DOHH2 (cell line): ENCODE measurements at regions not wholly inside any gene's neighbourhood (a gene's known extent, or its start where the extent isn't known, plus 50 kb on each side); places are given as distances from the start of the nearest gene placed in this dataset.

Source experiments
- H3F3A ChIP-seq: fragments of 200-600 bp; sonication (generic), shearing (Covaris generic); 2 replicates; pipeline ENCODE4 v1.6.0; 2016; ENCODE audit warnings: antibody characterized with exemption, mild to moderate bottlenecking; ENCODE audit not compliant: control insufficient read depth, insufficient read depth
- H3K27ac ChIP-seq: fragments of 200-600 bp; sonication (generic); 2 replicates; pipeline ENCODE4 v1.5.1; 2014; ENCODE audit warnings: low read depth, mild to moderate bottlenecking, low read length, moderate library complexity
- H3K27me3 ChIP-seq: fragments of 200-600 bp; sonication (generic); 2 replicates; pipeline ENCODE4 v1.6.1; 2014; ENCODE audit warnings: mild to moderate bottlenecking, low read length, mixed read lengths; ENCODE audit not compliant: control insufficient read depth
- H3K36me3 ChIP-seq: fragments of 200-600 bp; sonication (generic); 2 replicates; pipeline ENCODE4 v1.6.1; 2014; ENCODE audit warnings: mild to moderate bottlenecking, low read length, moderate library complexity, mixed read lengths; ENCODE audit not compliant: control insufficient read depth
- H3K4me1 ChIP-seq: fragments of 200-600 bp; sonication (generic); 2 replicates; pipeline ENCODE4 v1.6.1; 2014; ENCODE audit warnings: mild to moderate bottlenecking, low read length, mixed read lengths; ENCODE audit not compliant: control insufficient read depth
- H3K4me2 ChIP-seq: fragments of 200-600 bp; sonication (generic); 2 replicates; pipeline ENCODE4 v1.6.0; 2014; ENCODE audit warnings: mild to moderate bottlenecking, low read length, moderate library complexity
- H3K4me3 ChIP-seq: fragments of 200-600 bp; sonication (generic); 2 replicates; pipeline ENCODE4 v1.5.1; 2014; ENCODE audit warnings: mild to moderate bottlenecking, low read length, mixed read lengths
- H3K79me2 ChIP-seq: fragments of 200-600 bp; sonication (generic); 2 replicates; pipeline ENCODE4 v1.6.1; 2014; ENCODE audit warnings: mild to moderate bottlenecking, low read length, mixed read lengths; ENCODE audit not compliant: control insufficient read depth
- H3K9me2 ChIP-seq: fragments of 200-600 bp; sonication (generic); replicated peaks from 2 replicates; pipeline ENCODE4 v1.6.1; 2014; ENCODE audit warnings: mild to moderate bottlenecking, low read length, mixed read lengths; ENCODE audit not compliant: control insufficient read depth
- H3K9me3 ChIP-seq: fragments of 200-600 bp; sonication (generic); 2 replicates; pipeline ENCODE4 v1.6.1; 2014; ENCODE audit warnings: antibody characterized with exemption, low read length, mixed read lengths; ENCODE audit not compliant: control insufficient read depth, insufficient read depth
- H4K20me1 ChIP-seq: fragments of 200-600 bp; sonication (generic); 2 replicates; pipeline ENCODE4 v1.6.0; 2014; ENCODE audit warnings: low read depth, mild to moderate bottlenecking, antibody characterized with exemption, low read length, moderate library complexity; ENCODE audit not compliant: control insufficient read depth, insufficient read depth
- EZH2phosphoT487 ChIP-seq: fragments of 200-600 bp; sonication (generic); IDR thresholded peaks from 2 replicates; pipeline ENCODE4 v1.6.1; 2017; ENCODE audit warnings: borderline replicate concordance, mild to moderate bottlenecking, antibody characterized with exemption, low read length, moderate library complexity, mixed read lengths
- TF ChIP-seq, protein P1 (sequence below): fragments of 200-600 bp; sonication (generic); IDR thresholded peaks from one replicate; pipeline ENCODE4 v1.5.1; 2014; ENCODE audit warnings: antibody characterized with exemption, mild to moderate bottlenecking, low read depth, low read length; ENCODE audit not compliant: poor library complexity, severe bottlenecking

DNA sequence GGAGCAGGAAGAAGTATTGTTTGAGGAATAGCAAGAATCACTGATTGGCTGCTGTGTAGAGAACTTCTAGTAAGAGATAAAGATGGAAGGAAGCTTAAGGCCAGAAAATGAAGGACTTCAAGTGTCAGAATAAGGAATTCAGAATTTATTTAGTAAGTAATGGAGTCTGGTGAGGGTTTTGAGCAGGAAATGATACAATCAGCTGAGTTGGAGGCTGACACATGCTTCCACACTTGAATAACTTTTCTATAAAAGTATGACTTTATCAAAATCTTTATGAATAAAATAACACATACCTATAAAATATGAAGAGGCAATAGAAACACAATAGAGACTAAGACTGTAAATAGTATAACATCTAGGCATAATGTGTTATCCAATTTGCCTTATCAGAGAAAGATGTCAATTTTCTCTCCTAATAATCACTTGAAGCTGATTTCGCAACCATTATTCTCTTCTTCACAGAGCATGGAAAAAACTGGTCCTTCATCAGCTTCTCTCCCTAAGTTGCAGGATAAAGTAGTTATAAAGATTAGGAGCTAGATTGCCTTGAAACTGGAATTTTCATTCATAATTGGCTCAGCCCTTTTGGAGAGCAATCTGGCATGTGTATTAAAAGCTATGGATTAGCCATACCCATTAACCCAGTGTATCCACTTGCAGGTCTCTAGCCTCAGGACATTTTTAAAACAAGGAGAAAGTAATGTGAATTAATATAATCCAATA lies 143.4 kb downstream of the ZNF608 start:
- Histone ChIP-seq H3K9me2 (no peaks in the 10 kb centered on the region), H3K9me3 (no peaks in the 10 kb centered on the region), H3K27me3 (no peaks in the 10 kb centered on the region), H3K4me2 (peak overlapping the region; percentile 32), H3K36me3 (no peaks in the 10 kb centered on the region), H3K4me3 (no peak overlapping the region), H3F3A (peaks cover 25% of the 10 kb centered on the region), H4K20me1 (no peaks in the 10 kb centered on the region), H3K27ac (peak overlapping the region; percentile 15; the same call in 1 of the 2 replicates), H3K79me2 (no peaks in the 10 kb centered on the region), H3K4me1 (peaks cover 67% of the 10 kb centered on the region)
- TF ChIP-seq, protein P1, sequence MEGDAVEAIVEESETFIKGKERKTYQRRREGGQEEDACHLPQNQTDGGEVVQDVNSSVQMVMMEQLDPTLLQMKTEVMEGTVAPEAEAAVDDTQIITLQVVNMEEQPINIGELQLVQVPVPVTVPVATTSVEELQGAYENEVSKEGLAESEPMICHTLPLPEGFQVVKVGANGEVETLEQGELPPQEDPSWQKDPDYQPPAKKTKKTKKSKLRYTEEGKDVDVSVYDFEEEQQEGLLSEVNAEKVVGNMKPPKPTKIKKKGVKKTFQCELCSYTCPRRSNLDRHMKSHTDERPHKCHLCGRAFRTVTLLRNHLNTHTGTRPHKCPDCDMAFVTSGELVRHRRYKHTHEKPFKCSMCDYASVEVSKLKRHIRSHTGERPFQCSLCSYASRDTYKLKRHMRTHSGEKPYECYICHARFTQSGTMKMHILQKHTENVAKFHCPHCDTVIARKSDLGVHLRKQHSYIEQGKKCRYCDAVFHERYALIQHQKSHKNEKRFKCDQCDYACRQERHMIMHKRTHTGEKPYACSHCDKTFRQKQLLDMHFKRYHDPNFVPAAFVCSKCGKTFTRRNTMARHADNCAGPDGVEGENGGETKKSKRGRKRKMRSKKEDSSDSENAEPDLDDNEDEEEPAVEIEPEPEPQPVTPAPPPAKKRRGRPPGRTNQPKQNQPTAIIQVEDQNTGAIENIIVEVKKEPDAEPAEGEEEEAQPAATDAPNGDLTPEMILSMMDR: no peak
- no peak for TF ChIP-seq EZH2phosphoT487

DNA sequence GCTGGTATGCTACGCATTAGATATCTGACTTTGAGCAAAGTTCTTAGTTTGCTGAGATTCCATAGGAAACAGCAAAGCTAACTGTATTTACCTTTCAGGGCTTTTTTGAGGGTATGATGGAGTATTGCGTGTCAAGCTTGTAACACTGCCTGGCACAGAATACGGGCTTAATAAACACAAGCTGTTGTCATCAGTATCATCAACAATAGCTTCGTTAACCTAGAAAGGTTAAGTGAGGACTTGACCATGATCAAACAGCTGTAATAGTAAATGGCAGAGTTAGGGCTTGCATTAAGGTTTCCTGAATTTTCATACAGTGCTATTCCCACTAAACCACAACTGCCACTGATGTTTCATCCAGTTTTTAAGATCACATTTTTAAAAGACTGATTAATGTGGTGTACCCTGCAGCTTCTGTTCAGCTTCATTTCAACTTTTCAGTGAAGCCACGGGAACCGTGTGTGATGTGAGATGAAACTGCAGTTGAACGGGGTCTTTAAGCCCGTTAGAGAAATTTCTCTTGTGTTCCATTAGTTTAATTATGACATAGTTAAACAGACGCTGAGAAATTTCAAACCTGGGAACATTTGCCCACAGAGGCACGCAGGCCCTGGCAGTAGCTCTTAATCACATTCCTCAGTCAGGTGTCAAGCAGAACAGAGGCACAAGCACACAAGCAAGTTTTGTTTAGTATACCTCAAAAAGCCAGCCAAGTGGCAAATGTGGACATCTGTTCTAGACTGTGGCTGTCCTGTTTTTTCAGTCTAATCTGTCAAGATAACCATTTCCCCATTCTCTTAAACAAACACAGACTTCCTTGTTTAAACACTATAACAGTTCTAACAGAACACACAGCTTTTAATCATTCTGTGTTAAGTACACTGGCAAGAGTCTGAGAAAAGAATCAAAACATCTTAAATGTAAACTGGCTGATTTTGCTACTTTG lies 147.1 kb downstream of the ZNF608 start:
- no peaks in the 10 kb centered on the region for H4K20me1 ChIP-seq
- H3K9me3 ChIP-seq: no peaks in the 10 kb centered on the region
- H3K4me1 ChIP-seq: peaks cover 72% of the 10 kb centered on the region
- H3K27me3 ChIP-seq: no peaks in the 10 kb centered on the region
- H3K27ac ChIP-seq: peak overlapping the region; percentile 96
- no peak for TF ChIP-seq EZH2phosphoT487
- no peaks in the 10 kb centered on the region for H3K36me3 ChIP-seq
- no peaks in the 10 kb centered on the region for H3K9me2 ChIP-seq
- no peaks in the 10 kb centered on the region for H3K79me2 ChIP-seq
- H3K4me3 ChIP-seq: peak overlapping the region; percentile 64
- H3F3A ChIP-seq: peaks cover 20% of the 10 kb centered on the region
- H3K4me2 ChIP-seq: peak overlapping the region; percentile 83

DNA sequence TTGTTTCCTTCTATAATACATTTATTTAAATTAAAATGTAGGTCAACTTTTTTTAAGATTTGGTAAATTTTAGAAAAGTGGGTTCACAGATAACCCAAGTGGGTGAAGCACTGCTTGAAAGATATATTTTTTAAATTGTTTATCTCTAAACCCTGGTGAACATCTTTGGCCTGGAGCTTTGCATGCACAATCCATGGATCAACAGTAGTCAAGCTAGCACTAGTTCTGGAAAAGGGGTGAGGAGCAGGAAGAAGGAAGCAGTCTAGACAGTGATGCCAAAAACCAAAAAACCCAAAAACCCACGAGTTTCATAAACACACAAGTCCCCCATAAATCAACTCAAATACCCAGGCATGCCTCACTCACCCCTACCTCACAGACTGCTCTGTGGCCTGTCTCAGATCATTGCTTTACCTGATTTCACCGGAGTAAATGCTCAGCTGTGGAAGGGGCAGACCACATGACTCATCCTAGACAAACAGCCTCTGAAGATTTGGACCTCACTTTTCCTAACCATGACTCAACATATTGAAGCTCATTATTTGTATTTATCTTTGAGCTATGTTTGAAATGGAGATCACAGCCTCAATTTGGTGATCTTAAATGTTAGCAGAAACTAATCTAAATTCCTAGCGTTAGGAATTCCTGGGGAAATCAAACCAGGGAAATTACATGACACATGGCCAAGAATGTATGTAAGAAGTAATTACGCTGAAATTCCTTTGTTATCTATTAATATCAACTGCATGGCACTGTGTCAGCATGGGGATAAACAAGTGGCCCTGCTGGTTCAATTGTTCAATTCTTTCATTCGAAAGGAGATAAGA lies 149.6 kb downstream of the ZNF608 start:
- H3K27me3 ChIP-seq: no peaks in the 10 kb centered on the region
- H3K79me2 ChIP-seq: no peaks in the 10 kb centered on the region
- no peak overlapping the region for H3K27ac ChIP-seq
- TF ChIP-seq, protein P1: no peak
- TF ChIP-seq EZH2phosphoT487: no peak
- peaks cover 49% of the 10 kb centered on the region for H3K4me1 ChIP-seq
- peaks cover 20% of the 10 kb centered on the region for H3F3A ChIP-seq
- H3K9me2 ChIP-seq: no peaks in the 10 kb centered on the region
- H3K36me3 ChIP-seq: no peaks in the 10 kb centered on the region
- H4K20me1 ChIP-seq: no peaks in the 10 kb centered on the region
- H3K4me3 ChIP-seq: no peak overlapping the region
- no peak overlapping the region for H3K4me2 ChIP-seq
- H3K9me3 ChIP-seq: no peaks in the 10 kb centered on the region
